ENCODE measurements at regions not wholly inside any gene's neighbourhood (a gene's known extent, or its start where the extent isn't known, plus 50 kb on each side); places are given as distances from the start of the nearest gene placed in this dataset.

DNA sequence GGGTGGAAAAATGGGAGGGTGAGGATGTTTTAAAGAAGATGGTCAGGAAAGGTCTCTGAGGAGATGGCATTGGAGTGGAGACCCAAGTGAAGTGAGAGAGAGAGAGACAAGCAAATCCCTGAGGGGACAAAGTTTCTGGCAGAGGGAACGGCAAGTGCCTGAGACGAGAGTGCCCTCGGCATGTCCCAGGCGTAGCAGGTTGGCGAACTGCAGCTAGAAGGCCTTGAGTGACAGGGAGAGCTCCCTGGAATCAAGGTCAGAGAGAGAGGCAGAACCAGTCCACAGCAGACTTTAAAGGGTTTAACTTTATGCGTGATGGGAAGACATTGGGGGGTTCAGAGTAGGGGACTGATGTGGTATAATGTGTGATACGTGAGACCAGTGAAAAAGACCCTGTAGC, 150.2 kb upstream of the HAND2 start:
- no peak for TF ChIP-seq CTCF (conservative IDR thresholded peaks at IDR 0.05; ENCODE audit: low read depth, low read length)
- TF ChIP-seq EZH2phosphoT487 (IDR thresholded peaks at IDR 0.05; ENCODE audit: borderline replicate concordance, low read length): no peak

Measured in PC-3 (cell line).